ENCODE measurements at regions not wholly inside any gene's neighbourhood (a gene's known extent, or its start where the extent isn't known, plus 50 kb on each side); places are given as distances from the start of the nearest gene placed in this dataset.

DNA sequence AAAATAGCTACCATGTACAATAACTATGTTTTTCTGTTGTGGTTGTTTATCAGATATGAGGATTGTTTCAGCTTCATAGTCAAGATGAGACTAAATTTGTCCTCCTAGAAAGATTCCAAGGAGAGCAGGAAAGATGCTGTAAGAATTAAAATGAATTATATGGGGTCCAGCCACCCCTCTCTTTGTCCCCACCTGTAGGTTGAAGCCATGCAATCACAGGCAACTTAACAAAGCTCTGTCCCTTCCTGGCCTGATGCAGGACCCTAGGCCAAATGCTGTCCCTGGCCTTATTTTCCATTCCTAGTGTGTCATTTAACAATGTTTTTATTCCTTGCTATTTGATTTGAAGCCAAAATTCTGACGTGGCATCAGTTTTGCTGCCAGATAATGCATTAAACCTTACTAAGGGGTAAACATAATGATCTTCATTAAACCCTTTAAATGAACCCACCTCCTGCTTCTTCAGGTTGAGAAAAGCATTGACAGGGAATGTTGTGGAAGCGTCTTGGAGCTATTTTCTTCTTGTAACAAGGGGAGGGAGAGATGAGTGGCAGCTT lies 240.9 kb upstream of the ZNF521 start:
- Histone ChIP-seq H3K27me3 (ENCODE audit: control insufficient read depth, insufficient read depth, low read length) (no peaks in the 10 kb centered on the region; the same call in 1 of the 2 replicates), H4K5ac (ENCODE audit: low read depth, low read length) (no peak overlapping the region), H2BK20ac (ENCODE audit: low read depth, low read length) (no peak overlapping the region), H3K36me3 (ENCODE audit: control insufficient read depth, insufficient read depth, low read length) (no peaks in the 10 kb centered on the region), H3K79me1 (ENCODE audit: low read depth in 1 of 2, low read length in 2 of 2) (no peaks in the 10 kb centered on the region), H2AFZ (replicated peaks; ENCODE audit: low read length, poor library complexity) (no peak overlapping the region), H2AK9ac (replicated peaks; ENCODE audit: low read depth, low read length, poor library complexity) (no peak overlapping the region), H3K4me1 (ENCODE audit: control insufficient read depth, insufficient read depth, low read length) (no peaks in the 10 kb centered on the region), H2AK5ac (ENCODE audit: low read depth, low read length) (no peak overlapping the region), H3K27ac (ENCODE audit: insufficient read depth, low read length) (no peak overlapping the region), H3K4me2 (ENCODE audit: low read depth, low read length) (no peak overlapping the region), H3K9me1 (ENCODE audit: insufficient read depth, low read length) (no peaks in the 10 kb centered on the region), H3K9me3 (ENCODE audit: control insufficient read depth, insufficient read depth, low read length) (peaks cover 2% of the 10 kb centered on the region; the same call in 1 of the 2 replicates), H4K8ac (ENCODE audit: low read depth in 2 of 2, low read length in 2 of 2) (no peak overlapping the region), H3K14ac (replicated peaks; ENCODE audit: low read depth, low read length) (no peak overlapping the region), H3K9ac (ENCODE audit: low read depth, low read length) (no peak overlapping the region), H4K91ac (ENCODE audit: insufficient read depth, low read depth, low read length) (no peak overlapping the region), H3K4me3 (ENCODE audit: insufficient read depth, low read depth, low read length) (no peak overlapping the region), H4K20me1 (ENCODE audit: insufficient read depth, low read length) (no peaks in the 10 kb centered on the region), H3K4ac (ENCODE audit: low read depth, low read length) (no peak overlapping the region), H3K23ac (ENCODE audit: low read depth, low read length) (no peak overlapping the region), H3K56ac (ENCODE audit: extremely low read depth, insufficient read depth, low read length) (no peak overlapping the region), H2BK15ac (ENCODE audit: low read depth, low read length) (no peak overlapping the region), H2BK5ac (ENCODE audit: low read depth, low read length, poor library complexity, severe bottlenecking) (no peak overlapping the region), H3K18ac (ENCODE audit: low read depth, low read length) (no peak overlapping the region), H2BK120ac (ENCODE audit: low read depth, low read length) (no peak overlapping the region)
- CTCF ChIA-PET, result interaction anchor here (0.6 kb wide), 1 partner anchor 189 kb away, joined by 3 read pairs; no protein-coding TSS in a partner anchor
- no peak for TF ChIP-seq MXI1 (IDR thresholded peaks at IDR 0.05; ENCODE audit: borderline replicate concordance, low read depth, low read length)
- POLR2A ChIA-PET (ENCODE audit: unreplicated experiment), result no interaction called here
- dilution Hi-C loops (cut with HindIII; ENCODE audit: low sequenced_read_pairs, unreplicated experiment) (no loop called here), in situ Hi-C loops (cut with MboI; ENCODE audit: low sequenced_read_pairs) (no loop called here), intact Hi-C loops (cut with micrococcal nuclease) (no loop called here)
- WGBS, 2 experiments (ENCODE audit: extremely low coverage in 2 of 2, insufficient read length in 1 of 2), result no CpG with 5 or more reads among the region's 2 CpGs
- no TSS peak for BruUV-seq (replicated peaks)
- DNase-seq (no peak), ATAC-seq (ENCODE audit: low read depth) (no peak)

All from IMR-90 (cell line).